ENCODE measurements at regions not wholly inside any gene's neighbourhood (a gene's known extent, or its start where the extent isn't known, plus 50 kb on each side); places are given as distances from the start of the nearest gene placed in this dataset.

DNA sequence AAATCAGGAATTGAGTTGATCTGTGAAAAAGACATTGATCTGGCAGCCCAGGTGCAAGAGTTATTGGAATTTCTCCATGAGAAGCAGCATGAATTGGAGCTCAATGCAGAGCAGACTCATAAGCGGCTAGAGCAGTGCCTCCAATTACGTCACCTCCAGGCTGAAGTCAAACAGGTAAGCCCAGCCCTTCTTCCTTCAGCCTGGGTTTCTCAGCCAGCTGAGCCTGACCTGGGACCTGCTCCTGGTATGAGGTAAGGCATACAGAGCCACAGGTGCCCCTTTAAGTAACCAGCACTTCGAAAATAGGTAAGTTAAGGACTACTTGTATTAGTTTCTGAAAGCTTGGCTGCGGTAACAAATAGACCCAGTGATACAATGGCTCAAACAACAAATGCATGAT lies 307.4 kb upstream of the UMPS start:
- H3K4me3 ChIP-seq (ENCODE audit: low read depth, poor library complexity, severe bottlenecking), result no peak overlapping the region
- no peak for DNase-seq (ENCODE audit: low spot score in 2 of 2)
- WGBS, 2 donors, result 78 to 90% methylated on average over 4 of the region's 4 CpGs
- intact Hi-C loops (cut with DNase I; ENCODE audit: low total_unique reads), result no loop called here
- TF ChIP-seq POLR2A (IDR thresholded peaks at IDR 0.05), result no peak
- TF ChIP-seq, protein P1, sequence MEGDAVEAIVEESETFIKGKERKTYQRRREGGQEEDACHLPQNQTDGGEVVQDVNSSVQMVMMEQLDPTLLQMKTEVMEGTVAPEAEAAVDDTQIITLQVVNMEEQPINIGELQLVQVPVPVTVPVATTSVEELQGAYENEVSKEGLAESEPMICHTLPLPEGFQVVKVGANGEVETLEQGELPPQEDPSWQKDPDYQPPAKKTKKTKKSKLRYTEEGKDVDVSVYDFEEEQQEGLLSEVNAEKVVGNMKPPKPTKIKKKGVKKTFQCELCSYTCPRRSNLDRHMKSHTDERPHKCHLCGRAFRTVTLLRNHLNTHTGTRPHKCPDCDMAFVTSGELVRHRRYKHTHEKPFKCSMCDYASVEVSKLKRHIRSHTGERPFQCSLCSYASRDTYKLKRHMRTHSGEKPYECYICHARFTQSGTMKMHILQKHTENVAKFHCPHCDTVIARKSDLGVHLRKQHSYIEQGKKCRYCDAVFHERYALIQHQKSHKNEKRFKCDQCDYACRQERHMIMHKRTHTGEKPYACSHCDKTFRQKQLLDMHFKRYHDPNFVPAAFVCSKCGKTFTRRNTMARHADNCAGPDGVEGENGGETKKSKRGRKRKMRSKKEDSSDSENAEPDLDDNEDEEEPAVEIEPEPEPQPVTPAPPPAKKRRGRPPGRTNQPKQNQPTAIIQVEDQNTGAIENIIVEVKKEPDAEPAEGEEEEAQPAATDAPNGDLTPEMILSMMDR (IDR thresholded peaks at IDR 0.05), result no peak

DNA sequence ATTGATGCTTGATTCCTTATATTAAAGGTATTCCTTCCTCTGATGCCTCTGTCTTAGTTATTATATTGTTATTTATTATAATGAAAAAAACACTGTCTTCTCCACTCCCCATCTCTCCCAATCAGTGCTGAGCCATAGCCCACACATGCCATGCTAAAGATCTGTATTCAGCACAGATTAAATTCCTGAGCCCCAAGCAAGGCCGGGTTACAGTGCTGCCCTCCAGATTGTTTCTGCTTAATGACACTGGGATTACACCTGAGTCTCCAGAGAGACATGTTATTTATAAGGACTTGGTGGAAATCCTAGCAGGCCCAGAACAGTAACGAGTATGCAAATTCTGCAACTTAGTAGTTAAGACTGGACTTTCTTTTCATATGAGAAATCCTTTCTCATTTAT lies 305.9 kb upstream of the UMPS start:
- no peak for TF ChIP-seq POLR2A (IDR thresholded peaks at IDR 0.05)
- TF ChIP-seq, protein P1 (IDR thresholded peaks at IDR 0.05), result no peak
- 85 to 86% methylated on average over 2 of the region's 2 CpGs for WGBS, 2 donors
- intact Hi-C loops (cut with DNase I; ENCODE audit: low total_unique reads), result no loop called here
- no peak for DNase-seq (ENCODE audit: low spot score in 2 of 2)
- no peak overlapping the region for H3K4me3 ChIP-seq (ENCODE audit: low read depth, poor library complexity, severe bottlenecking)

DNA sequence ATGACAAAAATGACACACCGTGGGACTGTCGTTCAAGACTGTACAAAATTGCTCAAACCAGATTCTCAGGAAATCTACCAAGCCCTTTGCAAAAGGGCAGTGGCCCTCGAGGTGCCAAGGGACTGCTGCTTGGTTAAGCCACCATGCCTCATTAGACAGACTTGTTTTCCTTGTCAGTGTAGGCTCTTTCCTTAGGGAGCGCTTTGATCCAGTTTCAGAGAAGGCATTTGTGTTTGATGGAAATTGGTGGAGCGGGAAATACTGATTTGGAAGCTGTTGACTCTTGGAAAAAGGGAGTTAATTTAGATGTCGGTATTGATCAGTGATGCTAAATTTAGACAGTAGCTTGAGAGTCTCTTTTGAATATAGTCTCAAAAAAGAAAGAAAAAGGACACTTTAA lies 304.3 kb upstream of the UMPS start:
- 92% methylated on average over 6 of the region's 6 CpGs for WGBS, 2 donors
- DNase-seq (ENCODE audit: low spot score in 2 of 2), result no peak
- intact Hi-C loops (cut with DNase I; ENCODE audit: low total_unique reads), result no loop called here
- H3K4me3 ChIP-seq (ENCODE audit: low read depth, poor library complexity, severe bottlenecking), result no peak overlapping the region
- TF ChIP-seq, protein P1 (IDR thresholded peaks at IDR 0.05), result no peak
- TF ChIP-seq POLR2A (IDR thresholded peaks at IDR 0.05), result no peak

GRCh38 chr3:124428372-124429128 lies 301.7 kb upstream of the UMPS start:
- TF ChIP-seq, protein P1 (IDR thresholded peaks at IDR 0.05), result no peak
- TF ChIP-seq POLR2A (IDR thresholded peaks at IDR 0.05), result no peak
- DNase-seq (ENCODE audit: low spot score in 2 of 2), result no peak
- H3K4me3 ChIP-seq (ENCODE audit: low read depth, poor library complexity, severe bottlenecking), result no peak overlapping the region
- intact Hi-C loops (cut with DNase I; ENCODE audit: low total_unique reads), result no loop called here

- 21 to 26% methylated on average over 3 of the region's 3 CpGs for WGBS, 2 donors
- TF ChIP-seq POLR2A (IDR thresholded peaks at IDR 0.05), result no peak
- TF ChIP-seq, protein P1 (IDR thresholded peaks at IDR 0.05), result no peak
- intact Hi-C loops (cut with DNase I; ENCODE audit: low total_unique reads), result no loop called here
- H3K4me3 ChIP-seq (ENCODE audit: low read depth, poor library complexity, severe bottlenecking), result no peak overlapping the region
- no peak for DNase-seq (ENCODE audit: low spot score in 2 of 2)
These were observed 301.0 kb upstream of the UMPS start for GRCh38 chr3:124429129-124429815.
